HepG2 (cell line): ENCODE measurements at regions not wholly inside any gene's neighbourhood (a gene's known extent, or its start where the extent isn't known, plus 50 kb on each side); places are given as distances from the start of the nearest gene placed in this dataset.

Experiments
- ATAC-seq: fragments of 200-7000 bp; cut with Tn5 transposase; 3 replicates; pipeline ENCODE4 v1.9.1; 2020; ENCODE audit warnings: mild to moderate bottlenecking, moderate library complexity
- BruUV-seq: library from RNA; stranded (reverse); fragments of 400-500 nt; replicated peaks from 2 replicates; lab custom pipeline; 2021; lab: Mats Ljungman, UMichigan
- CTCF ChIA-PET: fragments of 300-600 bp; formaldehyde crosslinking; extraction: SDS; loops from one replicate; lab custom pipeline; 2021; ENCODE audit warnings: low total read pairs, inconsistent platforms, low intra/inter-chr PET ratio; lab: Yijun Ruan, JAX
- POLR2A ChIA-PET: fragments of 350-600 bp; sonication (Branson Sonifier 250); formaldehyde crosslinking; loops from one replicate; lab custom pipeline; 2020; ENCODE audit warnings: antibody characterized with exemption, inconsistent platforms; lab: Yijun Ruan, JAX
- DNase-seq: peaks from one replicate; pipeline ENCODE4 v3.0.0-alpha.2; 2015; ENCODE audit warnings: low spot score
- FAIRE-seq: peaks from 3 replicates; lab custom pipeline; 2011; peaks lifted over from hg19 to GRCh38; lab: Jason Lieb, UNC
- H2AFZ ChIP-seq: one replicate; pipeline ENCODE4 v1.6.1; 2011; ENCODE audit warnings: low read length, inconsistent platforms
- H3K27ac ChIP-seq: fragments of 300-600 bp; 3 replicates; pipeline ENCODE4 v1.8.0; 2011; ENCODE audit warnings: mixed run types, mild to moderate bottlenecking, mixed read lengths, low read length, inconsistent platforms; ENCODE audit not compliant: insufficient read depth; ENCODE audit errors: extremely low read length
- H3K27me3 ChIP-seq, 2 experiments: fragments of 200-600 bp in 1 of 2; 2 replicates in 1 of 2; 3 replicates in 1 of 2; pipeline versions ENCODE4 v1.6.0 to v1.8.0; 2011; ENCODE audit warnings: low read length in 2 of 2, mild to moderate bottlenecking in 2 of 2, moderate library complexity in 2 of 2, inconsistent platforms in 1 of 2; ENCODE audit not compliant: insufficient read depth in 2 of 2, control insufficient read depth in 1 of 2
- H3K36me3 ChIP-seq, 2 experiments: fragments of 200-600 bp in 1 of 2; replicated peaks in 1 of 2; 2 replicates in 1 of 2; 3 replicates in 1 of 2; pipeline versions ENCODE4 v1.5.1 to v1.8.0; 2011; ENCODE audit warnings: low read length in 2 of 2, inconsistent platforms in 1 of 2; ENCODE audit not compliant: insufficient read depth in 2 of 2, control insufficient read depth in 1 of 2
- H3K4me1 ChIP-seq: 2 replicates; pipeline ENCODE4 v1.5.1; 2012; ENCODE audit warnings: low read length, inconsistent platforms; ENCODE audit not compliant: insufficient read depth
- H3K4me2 ChIP-seq: 2 replicates; pipeline ENCODE4 v1.6.0; 2011; ENCODE audit warnings: low read depth, low read length, inconsistent platforms
- H3K4me3 ChIP-seq, 3 experiments: fragments of 200-600 bp in 1 of 3; sonication (generic), shearing (Covaris generic) in 1 of 3; replicated peaks in 1 of 3; 2 replicates each; pipeline ENCODE4 v1.5.1; 2011 to 2016; ENCODE audit warnings: low read length in 3 of 3, inconsistent platforms in 2 of 3, low read depth in 2 of 3, mild to moderate bottlenecking in 2 of 3, control low read depth in 1 of 3, mixed read lengths in 1 of 3; ENCODE audit not compliant: insufficient read depth in 1 of 3
- H3K79me2 ChIP-seq: one replicate; pipeline ENCODE4 v1.6.1; 2011; ENCODE audit warnings: low read length, inconsistent platforms; ENCODE audit not compliant: insufficient read depth
- H3K9ac ChIP-seq: 2 replicates; pipeline ENCODE4 v1.6.0; 2011; ENCODE audit warnings: mild to moderate bottlenecking, low read depth, low read length, inconsistent platforms; ENCODE audit not compliant: insufficient read depth
- H3K9me3 ChIP-seq: 2 replicates; pipeline ENCODE4 v1.5.1; 2012; ENCODE audit warnings: mild to moderate bottlenecking, low read length
- H4K20me1 ChIP-seq: 2 replicates; pipeline ENCODE4 v1.6.0; 2011; ENCODE audit warnings: inconsistent platforms, mild to moderate bottlenecking, low read length, moderate library complexity; ENCODE audit not compliant: insufficient read depth
- AHR ChIP-seq: IDR thresholded peaks from 2 replicates; pipeline ENCODE4 v1.6.1; 2018; ENCODE audit warnings: missing genetic modification reagents, missing compliant biosample characterization
- ARNTL ChIP-seq: sonication (generic); formaldehyde crosslinking; IDR thresholded peaks from 2 replicates; pipeline ENCODE4 v1.4.0; 2020; ENCODE audit warnings: mild to moderate bottlenecking, missing genetic modification reagents
- FLYWCH1 ChIP-seq: sonication (generic); formaldehyde crosslinking; IDR thresholded peaks from 2 replicates; pipeline ENCODE4 v1.8.1; 2023; ENCODE audit warnings: mild to moderate bottlenecking, missing genetic modification reagents
- GATAD1 ChIP-seq: IDR thresholded peaks from 2 replicates; pipeline ENCODE4 v1.6.1; 2016; ENCODE audit warnings: missing genetic modification reagents, missing compliant biosample characterization
- ISX ChIP-seq: sonication (generic); formaldehyde crosslinking; conservative IDR thresholded peaks from 2 replicates; pipeline ENCODE4 v1.5.0; 2020; ENCODE audit warnings: missing genetic modification reagents
- RARA ChIP-seq: IDR thresholded peaks from 2 replicates; pipeline ENCODE4 v1.6.1; 2016; ENCODE audit warnings: missing genetic modification reagents, missing compliant biosample characterization
- ZBTB7A ChIP-seq: sonication (generic); formaldehyde crosslinking; IDR thresholded peaks from 2 replicates; pipeline ENCODE4 v1.8.0; 2022; ENCODE audit warnings: mild to moderate bottlenecking, missing genetic modification reagents
- ZNF143 ChIP-seq: sonication (generic); formaldehyde crosslinking; IDR thresholded peaks from 2 replicates; pipeline ENCODE4 v1.4.0; 2020; ENCODE audit warnings: missing genetic modification reagents
- WGBS: methylation state at CpG from one replicate; pipeline ENCODE4 v1.1.6; 2017; ENCODE audit warnings: low lambda C conversion rate; 5-methylcytosine and 5-hydroxymethylcytosine counted together
- in situ Hi-C: cut with HindIII; loops from 2 replicates; pipeline ENCODE4 v1.10.0; 2017; ENCODE audit warnings: low pct_unique_long_range_greater_than_20kb; ENCODE audit not compliant: extremely low pct_ligation_motif_present
- intact Hi-C: fragments of 100-400 bp; cut with micrococcal nuclease; formaldehyde crosslinking; loops from one replicate; pipeline ENCODE4 v1.10.0; 2022; ENCODE audit not compliant: unreplicated experiment
- TF ChIP-seq, protein P1 (sequence below): sonication (generic); formaldehyde crosslinking; IDR thresholded peaks from 2 replicates; pipeline ENCODE4 v1.4.0; 2020; ENCODE audit warnings: missing genetic modification reagents
- TF ChIP-seq, protein P2 (sequence below): sonication (generic); formaldehyde crosslinking; IDR thresholded peaks from 2 replicates; pipeline ENCODE4 v1.8.1; 2023; ENCODE audit warnings: missing genetic modification reagents, inconsistent platforms, borderline replicate concordance

DNA sequence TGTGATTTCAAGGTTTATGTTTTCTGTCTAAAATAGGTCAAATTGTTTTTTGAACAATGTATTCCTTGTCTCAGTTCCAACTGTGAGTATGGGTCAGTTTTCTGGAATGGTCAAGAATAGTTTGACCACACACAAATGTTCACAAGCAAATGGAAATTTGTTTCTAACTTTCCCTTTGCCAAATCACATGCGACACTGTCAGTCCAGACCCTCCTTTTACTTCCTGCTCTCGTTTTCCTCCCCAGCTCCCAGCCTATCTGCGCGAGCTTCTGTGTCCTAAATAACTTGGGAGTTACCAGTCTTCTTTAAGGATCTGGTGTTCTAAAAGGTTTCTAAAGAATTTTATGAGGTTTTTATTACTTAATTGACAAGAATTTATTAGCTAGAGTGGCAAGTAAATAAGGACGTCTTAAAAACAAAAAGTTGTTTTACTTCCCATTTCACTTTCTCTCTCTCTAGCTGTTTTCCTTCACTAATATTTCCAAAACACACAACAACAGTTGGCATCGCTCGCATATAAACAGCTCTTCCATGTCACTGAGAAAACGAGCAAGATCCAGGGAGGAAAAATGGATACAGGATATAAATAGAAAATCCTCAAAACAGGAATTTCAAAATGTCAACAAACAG is 266.1 kb upstream of the KLF6 start:
- WGBS, result 33% methylated on average over 8 of the region's 8 CpGs
- intact Hi-C loops (no loop called here), in situ Hi-C loops (no loop called here)
- Histone ChIP-seq H2AFZ (no peak overlapping the region), H3K27me3 (peaks cover 0 to 20% of the 10 kb centered on the region in 2 experiments; a peak in 3 of 5 replicates), H3K9ac (no peak overlapping the region), H3K9me3 (no peaks in the 10 kb centered on the region), H3K36me3 (no peaks in the 10 kb centered on the region), H3K4me1 (no peaks in the 10 kb centered on the region), H4K20me1 (no peaks in the 10 kb centered on the region), H3K4me3 (no peak overlapping the region), H3K27ac (no peak overlapping the region), H3K4me2 (no peak overlapping the region), H3K79me2 (no peaks in the 10 kb centered on the region)
- ChIA-PET POLR2A (no interaction called here), CTCF (no interaction called here)
- DNase-seq, result no peak
- ATAC-seq, result no peak
- TF ChIP-seq, protein P1, sequence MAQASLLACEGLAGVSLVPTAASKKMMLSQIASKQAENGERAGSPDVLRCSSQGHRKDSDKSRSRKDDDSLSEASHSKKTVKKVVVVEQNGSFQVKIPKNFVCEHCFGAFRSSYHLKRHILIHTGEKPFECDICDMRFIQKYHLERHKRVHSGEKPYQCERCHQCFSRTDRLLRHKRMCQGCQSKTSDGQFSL (CRISPR knock-in tag), result no peak
- TF ChIP-seq FLYWCH1 (CRISPR knock-in tag) (no peak), ISX (CRISPR knock-in tag) (no peak), GATAD1 (CRISPR knock-in tag) (no peak), ARNTL (no peak)
- BruUV-seq, result no TSS peak
- no peak for FAIRE-seq

DNA sequence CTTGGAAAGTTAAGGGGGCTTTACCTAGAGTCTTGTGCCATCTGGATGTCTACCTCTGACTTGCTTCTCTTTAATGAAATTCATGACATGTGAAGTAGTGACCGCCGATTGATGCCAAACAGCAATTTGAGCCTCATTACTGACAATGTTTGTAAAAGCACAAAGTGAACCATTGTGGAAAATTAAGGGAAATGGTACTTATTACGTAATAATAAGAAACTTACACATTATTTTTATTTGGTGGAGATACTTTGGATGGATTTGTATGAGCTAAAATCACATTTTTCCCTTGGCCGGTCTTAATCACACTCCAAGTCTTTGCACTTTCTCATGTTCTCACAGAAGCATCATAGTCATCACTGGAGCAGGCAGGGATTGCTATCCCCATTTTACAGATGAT is 265.1 kb upstream of the KLF6 start:
- 64% methylated on average over 4 of the region's 4 CpGs for WGBS
- intact Hi-C loops, result no loop called here
- Histone ChIP-seq H3K4me1 (no peaks in the 10 kb centered on the region), H3K36me3 (no peaks in the 10 kb centered on the region), H3K27ac (no peak overlapping the region), H2AFZ (no peak overlapping the region), H3K27me3 (peaks cover 0 to 20% of the 10 kb centered on the region in 2 experiments; a peak in 3 of 5 replicates), H3K9ac (no peak overlapping the region), H4K20me1 (no peaks in the 10 kb centered on the region), H3K79me2 (no peaks in the 10 kb centered on the region), H3K4me2 (no peak overlapping the region), H3K4me3 (no peak overlapping the region), H3K9me3 (no peaks in the 10 kb centered on the region)
- in situ Hi-C loops, result no loop called here
- CTCF ChIA-PET, result no interaction called here
- DNase-seq, result no peak
- no peak for FAIRE-seq
- no peak for ATAC-seq
- no TSS peak for BruUV-seq
- POLR2A ChIA-PET, result no interaction called here
- TF ChIP-seq ZNF143 (CRISPR knock-in tag) (no peak), RARA (CRISPR knock-in tag) (no peak), ZBTB7A (CRISPR knock-in tag) (no peak), AHR (CRISPR knock-in tag) (no peak)
- TF ChIP-seq, protein P2, sequence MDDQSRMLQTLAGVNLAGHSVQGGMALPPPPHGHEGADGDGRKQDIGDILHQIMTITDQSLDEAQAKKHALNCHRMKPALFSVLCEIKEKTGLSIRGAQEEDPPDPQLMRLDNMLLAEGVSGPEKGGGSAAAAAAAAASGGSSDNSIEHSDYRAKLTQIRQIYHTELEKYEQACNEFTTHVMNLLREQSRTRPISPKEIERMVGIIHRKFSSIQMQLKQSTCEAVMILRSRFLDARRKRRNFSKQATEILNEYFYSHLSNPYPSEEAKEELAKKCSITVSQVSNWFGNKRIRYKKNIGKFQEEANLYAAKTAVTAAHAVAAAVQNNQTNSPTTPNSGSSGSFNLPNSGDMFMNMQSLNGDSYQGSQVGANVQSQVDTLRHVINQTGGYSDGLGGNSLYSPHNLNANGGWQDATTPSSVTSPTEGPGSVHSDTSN, result no peak
